Ammon's horn (tissue), 1 donor: ENCODE measurements at regions not wholly inside any gene's neighbourhood (a gene's known extent, or its start where the extent isn't known, plus 50 kb on each side); places are given as distances from the start of the nearest gene placed in this dataset.
"Not testable (repeated sequence)": the region's sequence is repeated elsewhere in the genome, so short reads cannot be mapped to it uniquely, and the experiment has no call there.

ENCODE experiments used
- DNase-seq: peaks from one replicate; pipeline ENCODE4 v3.0.0-alpha.2; 2016; ENCODE audit warnings: low spot score

DNA sequence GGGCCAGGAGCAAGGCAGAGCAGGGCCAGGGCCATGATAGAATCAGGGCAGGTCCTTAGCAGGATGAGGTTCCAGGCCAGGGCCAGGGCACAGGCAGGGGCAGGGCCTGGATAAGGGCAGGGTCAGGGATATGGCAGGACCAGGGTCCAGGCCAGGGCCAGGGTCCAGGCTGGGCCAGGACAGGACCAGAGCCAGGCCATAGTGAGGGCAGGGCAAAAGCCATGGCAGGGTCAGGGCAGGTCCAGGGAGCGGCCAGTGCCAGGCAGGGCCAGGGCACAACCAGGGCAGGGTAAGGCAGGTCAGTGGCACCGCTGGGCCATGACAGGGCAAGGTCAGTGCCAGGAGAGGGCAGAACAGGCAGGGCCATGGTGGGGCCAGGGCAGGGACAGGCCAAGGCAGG lies 152.2 kb downstream of the LIPI start:
- no peak for DNase-seq

DNA sequence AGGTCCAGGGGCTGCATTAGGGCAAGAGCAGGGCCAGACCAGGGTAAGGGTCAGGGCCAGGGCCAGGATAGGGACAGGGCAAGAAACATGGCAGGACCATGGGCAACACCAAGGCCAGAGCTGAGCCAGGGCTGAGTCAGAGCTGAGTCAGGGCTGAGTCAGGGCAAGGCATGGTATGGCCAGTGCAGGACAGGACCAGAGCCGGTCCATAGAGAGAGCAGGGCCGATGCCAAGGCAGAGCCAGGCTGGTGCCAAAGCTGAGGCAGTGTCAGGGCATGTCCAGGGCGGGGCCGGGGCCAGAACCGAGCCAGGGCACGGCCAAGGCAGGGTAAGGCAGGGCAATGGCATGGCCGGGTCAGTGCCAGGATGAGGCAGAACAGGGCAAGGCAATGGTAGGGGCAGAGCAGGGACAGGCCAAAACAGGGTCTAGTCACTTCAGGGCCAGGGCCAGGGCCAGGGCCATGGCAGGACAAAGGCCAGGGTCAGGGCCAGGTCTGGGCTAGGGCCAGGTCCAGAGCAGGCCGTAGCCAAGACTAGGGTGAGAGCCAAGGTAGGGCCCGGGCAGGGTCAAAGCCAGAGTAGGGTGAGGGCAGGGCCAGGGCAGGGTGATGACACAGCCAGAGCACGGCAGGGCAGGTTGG lies 152.8 kb downstream of the LIPI start:
- DNase-seq, result not testable (repeated sequence)

DNA sequence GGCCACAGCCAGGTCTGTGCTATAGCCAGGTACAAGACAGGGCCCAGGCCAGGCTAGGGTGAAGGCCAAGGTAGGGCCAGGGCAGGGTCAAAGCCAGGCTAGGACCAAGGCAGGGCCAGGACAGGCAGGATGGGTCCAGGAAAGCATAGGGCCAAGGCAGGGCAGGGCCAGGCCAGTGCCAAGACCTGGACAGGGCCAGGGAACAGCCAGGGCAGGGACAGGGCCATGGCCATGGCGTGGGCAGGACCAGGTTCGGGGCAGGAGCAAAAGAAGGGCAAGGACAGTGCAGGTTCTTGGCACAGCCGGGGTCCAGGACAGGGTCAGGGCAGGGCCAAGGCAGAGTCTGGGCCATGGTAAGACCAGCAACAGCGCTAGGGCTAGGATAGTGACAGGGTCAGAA lies 153.4 kb downstream of the LIPI start:
- no peak for DNase-seq

DNA sequence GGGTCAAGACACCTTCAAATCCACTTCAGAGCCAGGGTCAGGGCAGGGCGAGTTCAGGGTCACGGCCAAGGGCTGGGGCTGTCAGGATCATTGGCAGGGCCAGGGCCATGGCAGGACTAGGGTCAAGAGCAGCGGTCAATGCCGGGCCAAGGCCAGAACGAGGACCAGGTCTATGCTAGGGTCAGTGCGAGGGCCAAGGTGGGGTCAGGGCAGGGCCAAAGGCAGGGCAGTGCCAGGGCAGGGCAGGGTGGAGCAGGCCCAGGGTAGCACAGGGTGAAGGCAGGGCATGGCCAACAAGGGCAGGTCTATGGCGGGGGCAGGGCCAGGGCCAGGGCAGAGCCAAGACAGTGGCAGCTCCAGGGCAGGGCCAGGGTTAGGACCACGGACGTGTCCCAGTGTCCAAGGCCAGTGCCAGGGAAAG lies 154.0 kb downstream of the LIPI start:
- DNase-seq, result no peak

DNA sequence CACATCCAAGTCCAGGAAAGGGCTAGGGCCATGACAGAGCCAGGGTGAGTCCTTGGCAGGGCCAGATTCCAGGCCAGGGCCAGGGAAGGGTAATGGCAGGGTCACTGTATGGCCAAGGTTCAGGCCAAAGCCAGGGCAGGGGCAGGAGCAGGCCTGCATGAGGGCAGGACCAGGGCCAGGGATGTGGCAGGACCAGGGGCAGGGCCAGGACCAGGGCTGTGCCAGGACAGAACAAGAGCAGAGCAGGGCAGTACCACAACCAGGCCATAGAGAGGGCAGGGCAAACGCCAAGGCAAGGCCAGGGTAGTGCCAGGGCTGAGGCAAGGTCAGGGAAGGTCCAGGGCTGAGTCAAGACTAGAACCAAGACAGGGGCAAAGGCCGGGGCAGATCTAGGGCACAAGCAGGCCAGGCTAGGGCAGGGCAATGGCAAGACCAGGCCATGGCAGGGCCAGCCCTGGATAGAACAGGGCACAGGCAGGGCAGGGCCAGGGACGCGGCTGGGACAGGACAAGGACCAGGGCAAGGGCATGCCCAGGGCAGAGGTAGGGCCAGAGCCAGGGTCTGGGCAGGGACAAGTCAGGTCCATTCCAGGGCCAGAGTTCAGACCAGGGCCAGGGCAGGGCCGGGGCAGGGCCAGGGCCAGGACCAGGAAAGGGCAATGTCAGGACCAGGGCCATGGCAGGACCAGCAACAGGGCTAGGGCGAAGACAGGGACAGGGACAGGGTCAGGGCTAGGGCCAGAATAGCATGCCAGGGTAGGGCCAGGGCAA lies 154.8 kb downstream of the LIPI start:
- DNase-seq, result not testable (repeated sequence)

DNA sequence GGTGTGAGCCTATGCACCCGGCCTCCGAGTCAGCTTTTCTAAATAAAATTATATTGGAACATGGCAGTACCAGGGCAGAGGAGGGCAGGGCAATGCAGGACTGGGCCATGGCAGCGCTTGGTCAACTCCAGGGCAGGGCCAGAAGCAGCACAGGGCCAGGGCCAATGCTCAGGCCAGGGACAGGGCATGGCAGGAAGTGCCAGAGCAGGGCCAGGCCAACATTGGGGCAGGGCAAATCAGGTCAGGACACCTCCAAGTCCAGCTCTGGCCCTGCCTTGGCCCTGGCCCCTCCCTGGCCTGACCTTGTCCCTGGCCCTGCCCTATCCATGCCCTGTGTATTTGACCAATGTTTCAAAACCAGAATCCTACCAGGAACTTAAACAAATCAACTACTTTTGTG lies 156.1 kb downstream of the LIPI start:
- no peak for DNase-seq

DNA sequence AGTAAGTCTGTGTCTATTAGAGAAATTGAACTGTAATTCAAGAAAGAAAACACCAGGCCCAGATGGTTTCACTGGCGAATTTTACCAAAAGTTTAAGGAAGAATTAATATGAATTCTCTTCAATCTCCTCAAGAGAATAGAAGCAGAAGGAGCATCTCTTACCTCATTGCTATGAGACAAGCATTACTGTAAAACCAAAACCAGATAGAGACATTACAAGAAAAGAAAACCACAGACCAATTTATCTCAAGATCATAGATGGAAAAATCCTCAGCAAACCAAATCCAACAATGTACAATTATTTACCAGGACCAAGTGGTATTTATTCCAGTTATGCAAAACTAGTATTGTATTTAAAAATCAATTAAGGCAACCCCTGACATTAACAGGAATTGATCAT lies 160.6 kb downstream of the LIPI start:
- DNase-seq, result no peak

DNA sequence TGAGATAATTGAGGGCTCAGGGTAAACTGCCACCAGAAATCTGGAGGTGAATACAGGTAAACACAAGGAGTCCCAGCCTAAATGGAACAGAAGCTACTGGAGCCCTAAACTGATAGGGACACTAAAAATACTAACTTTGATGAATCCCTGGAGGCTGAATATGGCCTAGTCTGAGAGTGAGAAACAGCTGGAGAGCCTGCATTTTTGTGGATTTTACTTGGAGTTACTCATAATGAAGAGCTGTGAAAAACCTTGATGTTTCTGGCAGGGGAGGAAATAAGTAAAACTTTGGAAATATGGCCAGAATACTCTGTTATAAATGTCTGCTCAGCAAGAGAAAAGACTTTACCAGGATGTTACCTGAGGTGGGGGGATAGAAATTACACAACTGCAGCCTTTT lies 164.4 kb downstream of the LIPI start:
- no peak for DNase-seq

DNA sequence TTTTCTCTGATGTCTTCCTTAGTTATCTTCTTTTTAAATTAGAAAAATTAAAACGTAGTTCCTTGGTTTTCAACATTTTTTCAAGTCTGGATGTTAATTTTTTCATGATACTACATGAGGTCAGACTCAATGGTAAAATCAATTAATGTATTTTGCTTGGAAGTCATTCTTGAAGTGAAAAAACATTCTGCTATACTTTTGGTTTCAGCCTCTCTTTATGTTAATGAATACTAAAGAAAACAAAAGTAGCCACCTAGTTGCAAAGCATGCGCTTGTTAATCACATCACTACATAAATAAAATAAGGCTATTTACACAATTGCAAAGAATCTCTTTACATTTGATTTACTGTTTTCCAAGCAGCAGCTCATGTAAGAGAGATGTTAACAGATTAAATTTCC lies 170.4 kb downstream of the LIPI start:
- no peak for DNase-seq

DNA sequence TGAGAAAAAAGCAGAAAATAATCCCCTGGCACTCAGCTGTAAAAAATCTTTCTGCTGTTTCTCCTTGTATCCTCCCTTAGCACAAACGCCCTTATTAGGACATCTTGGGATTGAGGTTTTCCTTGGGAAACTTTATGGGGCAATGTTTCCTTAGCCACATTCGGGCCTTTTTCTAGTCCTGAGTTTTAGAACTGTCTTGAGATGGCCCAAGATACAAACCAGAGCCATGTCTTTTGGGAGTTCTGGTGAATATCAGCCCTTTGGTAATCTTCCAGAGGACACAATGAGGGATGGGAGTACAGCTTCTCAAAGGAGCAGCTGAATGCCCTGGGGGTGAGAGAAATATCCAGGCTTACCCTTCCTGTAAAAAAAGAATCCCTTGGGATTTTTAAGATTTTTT lies 182.1 kb downstream of the LIPI start:
- not testable (repeated sequence) for DNase-seq

DNA sequence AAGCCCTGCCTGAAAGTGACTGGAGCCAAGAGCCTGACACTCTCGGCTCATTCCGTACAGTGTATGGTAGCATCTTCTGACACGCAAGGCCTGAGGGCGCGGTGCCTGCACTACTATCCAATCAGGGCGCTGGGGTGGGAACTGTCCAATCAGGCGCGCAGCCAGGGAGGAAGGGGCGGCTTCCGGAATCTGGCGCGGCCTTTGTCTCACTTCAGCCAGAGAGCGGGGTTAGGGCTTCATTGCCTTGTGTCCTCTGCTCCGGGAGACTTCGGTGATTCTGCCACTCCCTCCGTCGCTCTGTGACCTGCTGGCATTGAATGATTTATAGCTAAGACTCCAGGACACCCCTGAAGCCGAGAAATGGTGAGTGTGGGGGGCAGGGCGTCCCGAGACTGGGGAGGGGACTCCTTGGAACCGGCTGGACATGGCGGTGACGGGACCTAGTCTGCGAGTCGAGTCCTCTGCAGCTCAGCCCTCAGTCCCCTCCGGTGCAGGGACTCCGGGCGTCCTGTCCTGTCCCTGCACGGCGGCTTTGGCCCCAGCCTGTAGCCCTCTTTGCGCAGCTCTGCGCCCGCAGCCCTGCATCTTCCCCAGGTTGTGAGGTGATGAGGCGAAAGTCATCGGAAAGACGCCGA lies 183.4 kb downstream of the LIPI start:
- peak; percentile 96 for DNase-seq

DNA sequence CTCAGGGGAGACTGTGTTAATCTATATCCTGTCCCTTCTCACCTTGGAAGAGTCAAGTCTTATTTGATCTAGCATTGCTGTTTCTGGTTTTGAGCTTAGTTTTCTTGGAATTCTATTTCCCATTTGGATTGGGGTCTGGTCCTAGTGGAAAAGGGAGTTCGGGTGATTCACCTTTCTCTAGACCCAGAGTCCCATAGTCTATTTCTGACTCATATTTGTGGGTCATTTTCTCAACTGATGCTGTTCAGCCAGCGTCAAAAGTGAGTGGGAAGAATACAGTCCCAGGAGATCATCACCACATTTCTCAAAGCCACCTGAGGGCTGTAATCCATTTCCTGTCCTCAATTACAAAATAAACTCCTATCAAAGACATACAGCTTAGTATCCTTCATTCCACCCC lies 190.6 kb downstream of the LIPI start:
- DNase-seq, result not testable (repeated sequence)

DNA sequence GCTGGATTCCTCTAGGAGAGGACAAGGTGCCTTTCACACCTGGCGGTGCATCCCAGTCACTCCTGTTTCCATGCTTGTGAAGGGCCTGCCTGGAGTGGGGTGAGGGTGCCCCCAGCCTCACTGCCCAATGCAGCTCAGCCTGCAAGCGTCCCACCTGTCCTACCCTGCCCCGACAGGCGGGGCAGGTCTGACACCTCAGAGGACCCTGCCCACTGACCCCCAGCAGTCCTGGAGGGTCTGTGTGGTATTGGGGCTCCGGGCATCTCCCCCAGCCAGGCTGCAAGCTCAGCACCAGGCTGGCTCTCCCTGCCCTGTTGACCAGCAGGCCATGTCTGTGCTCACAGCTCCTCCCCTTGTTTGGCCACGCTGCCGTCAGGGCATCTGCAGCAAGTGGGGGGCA lies 194.9 kb downstream of the LIPI start:
- not testable (repeated sequence) for DNase-seq

DNA sequence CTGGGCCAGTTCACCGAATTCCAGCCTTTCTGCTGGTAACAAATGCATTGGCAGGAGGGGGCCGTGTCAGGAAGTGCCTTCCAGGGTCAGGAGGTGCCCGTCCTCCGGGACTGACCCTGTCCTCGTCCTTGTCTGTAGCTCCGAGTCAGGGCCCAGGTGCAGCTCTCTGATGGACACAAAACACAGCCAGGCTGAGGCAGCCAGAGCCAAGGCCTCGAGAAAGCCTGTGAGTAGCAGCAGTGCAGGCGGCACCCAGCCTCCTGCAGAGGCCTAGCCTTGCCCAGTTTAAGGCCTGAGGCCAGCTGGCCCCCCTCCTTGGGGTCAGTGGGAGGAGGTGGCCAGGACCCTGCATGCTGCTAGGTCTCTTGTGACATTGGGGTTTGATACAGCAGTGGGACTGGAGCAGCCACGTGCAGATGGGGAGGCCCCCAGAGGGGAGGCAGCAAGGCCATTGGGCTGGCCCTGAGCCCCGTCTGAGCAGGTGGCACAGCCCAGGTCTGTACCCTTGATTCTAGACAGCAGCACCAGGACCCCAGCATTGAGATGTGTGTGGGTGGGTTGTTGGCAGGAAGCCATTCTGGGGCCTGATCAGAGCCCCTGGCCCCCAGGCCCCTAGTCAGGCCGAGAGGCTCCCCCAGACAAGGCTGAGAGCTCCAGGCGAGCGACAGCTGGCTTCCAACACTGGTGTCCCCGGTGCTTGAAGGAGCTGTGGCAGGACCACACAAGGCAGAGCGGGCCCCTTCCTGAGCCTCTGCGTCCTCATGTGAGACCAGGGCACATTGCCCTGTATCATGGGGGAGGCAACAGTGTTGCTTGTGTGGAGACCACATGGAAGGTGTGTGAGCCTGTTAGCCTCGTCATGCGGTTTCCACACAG lies 196.9 kb downstream of the LIPI start:
- DNase-seq, result not testable (repeated sequence)

DNA sequence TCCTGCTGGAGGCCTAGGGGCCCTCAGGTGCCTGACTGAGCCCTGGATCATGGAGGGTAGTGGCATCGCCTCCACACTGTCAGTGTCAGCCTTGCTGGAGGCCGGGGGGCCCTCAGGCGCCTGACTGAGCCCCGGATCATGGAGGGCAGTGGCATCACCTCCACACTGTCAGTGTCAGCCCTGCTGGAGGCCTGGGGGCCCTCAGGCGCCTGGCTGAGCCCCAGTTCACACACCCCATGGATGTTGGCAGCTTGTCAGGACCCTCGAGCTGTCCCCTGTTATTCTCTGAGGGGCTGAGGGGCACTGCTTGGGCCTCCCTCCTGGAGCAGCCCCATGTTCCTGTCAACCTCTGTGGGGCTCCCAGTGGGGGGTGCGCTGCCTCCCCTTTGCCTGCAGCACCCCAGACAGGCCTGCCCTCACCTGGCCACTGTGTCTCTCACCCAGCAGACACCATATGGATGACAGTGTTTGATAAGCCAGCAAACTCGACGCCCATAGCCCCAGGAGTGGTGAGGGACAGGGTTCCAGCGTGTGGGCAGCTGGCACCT lies 197.6 kb downstream of the LIPI start:
- DNase-seq, result no peak

DNA sequence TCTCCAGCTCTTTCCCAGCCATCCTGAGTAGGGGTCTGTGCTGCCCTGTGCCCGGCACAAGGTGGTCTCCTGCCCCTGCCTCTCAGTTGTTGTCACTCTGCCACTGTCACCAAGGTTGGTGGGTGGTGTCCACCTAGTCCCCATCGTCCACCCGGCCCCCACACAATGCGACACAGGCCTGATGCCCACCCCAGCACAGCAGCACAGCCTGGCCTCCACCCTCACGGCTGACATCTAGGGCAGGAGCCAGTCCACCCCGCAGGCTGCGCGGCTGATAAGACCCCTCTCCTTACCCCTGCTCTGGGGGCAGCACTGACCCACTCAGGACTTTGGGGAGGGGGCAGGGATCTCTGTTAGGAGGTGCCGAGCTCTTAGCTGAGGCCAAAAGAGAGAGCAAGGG lies 198.3 kb downstream of the LIPI start:
- DNase-seq, result no peak

DNA sequence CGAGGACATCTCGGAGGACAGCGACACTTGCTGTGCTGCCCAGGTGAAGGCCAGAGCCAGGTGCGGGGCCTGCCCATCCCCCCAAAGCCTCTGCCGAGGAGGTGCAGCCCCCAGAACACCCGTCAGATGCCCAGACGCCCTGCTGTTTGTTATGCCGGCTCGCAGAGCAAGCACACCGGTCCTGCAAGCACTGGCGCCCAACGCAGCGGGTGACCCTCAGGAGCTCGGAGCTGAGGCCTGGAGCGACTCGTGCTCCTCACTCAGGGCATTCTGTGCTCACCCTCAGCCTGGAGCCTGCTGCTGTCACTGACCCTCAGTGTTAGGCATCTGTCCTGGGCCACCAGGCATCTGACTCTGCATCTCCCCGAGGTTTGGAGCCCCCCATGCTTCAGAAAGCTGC lies 199.0 kb downstream of the LIPI start:
- not testable (repeated sequence) for DNase-seq

DNA sequence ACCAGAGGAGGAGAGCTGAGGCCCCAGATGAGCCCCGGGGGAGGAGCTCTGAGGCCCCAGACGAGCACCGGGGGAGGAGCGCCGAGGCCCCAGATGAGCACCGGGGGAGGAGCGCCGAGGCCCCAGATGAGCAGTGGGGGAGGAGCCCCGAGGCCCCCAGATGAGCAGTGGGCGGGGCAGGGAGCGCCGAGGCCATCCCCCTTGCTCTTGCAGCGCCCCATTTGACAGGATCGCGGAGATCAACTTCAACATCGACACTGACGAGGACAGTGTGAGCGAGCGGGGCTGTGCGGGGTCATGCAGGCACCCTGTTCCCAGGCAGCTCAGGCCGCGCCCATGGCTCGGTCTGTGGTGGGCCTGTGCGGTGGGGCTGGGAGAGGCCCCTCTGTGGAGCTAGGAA lies 199.6 kb downstream of the LIPI start:
- not testable (repeated sequence) for DNase-seq

DNA sequence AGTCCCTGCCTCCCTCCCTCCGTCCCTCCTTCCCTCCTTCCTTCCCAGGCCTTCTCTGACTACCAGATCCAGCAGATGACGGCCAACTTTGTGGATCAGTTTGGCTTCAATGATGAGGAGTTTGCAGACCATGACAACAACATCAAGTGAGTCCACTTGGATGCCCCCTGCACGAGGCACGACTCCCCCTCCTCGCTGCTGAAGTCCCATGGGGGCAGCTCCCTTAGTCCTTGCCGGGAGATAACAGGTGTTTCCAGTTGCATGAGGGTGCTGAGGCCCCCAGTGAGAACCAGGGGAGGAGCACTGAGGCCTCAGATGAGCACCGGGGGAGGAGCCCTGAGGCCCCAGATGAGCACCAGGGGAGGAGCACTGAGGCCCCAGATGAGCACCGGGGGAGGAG lies 200.0 kb downstream of the LIPI start:
- no peak for DNase-seq

DNA sequence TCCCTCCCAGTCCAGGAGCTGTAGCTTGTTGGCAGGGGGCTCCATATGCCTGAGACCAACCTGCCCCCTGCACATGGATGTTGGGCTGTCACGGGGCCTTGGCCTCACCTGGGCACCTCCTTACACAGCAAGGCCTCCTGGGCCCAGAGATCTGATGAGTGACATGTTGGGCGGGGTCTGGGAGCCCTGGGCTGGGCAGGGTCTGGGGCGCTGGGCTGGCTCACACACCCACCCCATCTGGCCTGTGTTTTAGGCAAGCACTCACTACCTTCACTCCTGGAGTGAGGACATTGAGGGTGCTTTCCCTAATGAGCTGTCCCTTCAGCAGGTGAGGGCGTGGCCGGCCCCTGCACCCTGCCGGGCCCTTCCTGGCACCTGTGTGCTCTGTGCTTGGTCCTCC lies 200.8 kb downstream of the LIPI start:
- DNase-seq, result not testable (repeated sequence)

DNA sequence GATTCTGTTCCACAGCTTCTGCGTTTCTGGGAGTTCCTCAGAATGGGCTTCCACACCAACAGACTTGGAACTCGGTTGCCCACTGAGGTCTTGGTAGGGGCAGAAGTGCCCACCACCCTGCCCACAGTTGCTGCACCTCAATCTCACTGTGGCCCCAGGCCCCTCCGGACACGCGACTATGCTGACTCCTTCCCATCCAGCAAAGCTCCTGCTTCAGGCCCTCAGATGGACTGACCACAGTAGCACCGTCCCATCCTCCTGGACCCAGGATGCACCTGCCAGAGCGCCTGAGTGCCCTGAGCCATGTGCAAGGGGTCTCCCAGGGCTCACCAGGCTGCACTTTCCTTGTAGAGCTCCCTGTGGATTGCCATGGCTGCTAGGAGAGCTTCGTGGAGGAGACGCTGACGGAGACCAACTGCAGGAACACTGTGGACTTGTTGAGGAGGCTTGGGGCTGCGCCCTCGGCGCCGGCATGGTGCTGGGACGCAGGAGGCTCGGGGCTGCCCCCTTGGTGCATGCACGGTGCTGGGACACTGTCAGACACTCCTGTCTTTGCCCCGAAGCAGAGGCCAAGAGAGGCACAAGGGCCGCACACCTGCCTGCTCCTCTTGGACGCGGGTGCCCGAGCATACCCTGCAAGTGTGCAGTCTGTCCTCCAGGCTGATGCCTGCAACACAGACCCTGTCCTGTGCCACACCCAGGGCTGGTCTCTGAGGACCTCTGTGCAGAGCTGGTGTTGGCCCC lies 201.3 kb downstream of the LIPI start:
- DNase-seq, result not testable (repeated sequence)
